Upper lobe of left lung (tissue), 4 donors: ENCODE measurements at regions not wholly inside any gene's neighbourhood (a gene's known extent, or its start where the extent isn't known, plus 50 kb on each side); places are given as distances from the start of the nearest gene placed in this dataset.

ENCODE experiments used
- CTCF ChIP-seq, 6 experiments: fragments of 450-650 bp in 4 of 6; fragments of 200-600 bp in 2 of 6; sonication (generic) in 2 of 6; IDR thresholded peaks; one replicate each; pipeline ENCODE4 v1.5.1; 2016 to 2019; ENCODE audit warnings: antibody characterized with exemption in 6 of 6
- EP300 ChIP-seq, 4 donors: sonication (generic); formaldehyde crosslinking; IDR thresholded peaks; one replicate each; pipeline ENCODE4 v1.5.1; 2017; ENCODE audit warnings: antibody characterized with exemption in 4 of 4, control low read depth in 2 of 4
- POLR2A ChIP-seq, 4 donors: fragments of 450-650 bp; IDR thresholded peaks; one replicate each; pipeline ENCODE4 v1.5.1; 2016 to 2017; ENCODE audit warnings: antibody characterized with exemption in 4 of 4, mild to moderate bottlenecking in 2 of 4
- POLR2AphosphoS5 ChIP-seq, 2 donors: sonication (generic); formaldehyde crosslinking; IDR thresholded peaks; one replicate each; pipeline ENCODE4 v1.5.1; 2017; ENCODE audit warnings: antibody characterized with exemption in 2 of 2

DNA sequence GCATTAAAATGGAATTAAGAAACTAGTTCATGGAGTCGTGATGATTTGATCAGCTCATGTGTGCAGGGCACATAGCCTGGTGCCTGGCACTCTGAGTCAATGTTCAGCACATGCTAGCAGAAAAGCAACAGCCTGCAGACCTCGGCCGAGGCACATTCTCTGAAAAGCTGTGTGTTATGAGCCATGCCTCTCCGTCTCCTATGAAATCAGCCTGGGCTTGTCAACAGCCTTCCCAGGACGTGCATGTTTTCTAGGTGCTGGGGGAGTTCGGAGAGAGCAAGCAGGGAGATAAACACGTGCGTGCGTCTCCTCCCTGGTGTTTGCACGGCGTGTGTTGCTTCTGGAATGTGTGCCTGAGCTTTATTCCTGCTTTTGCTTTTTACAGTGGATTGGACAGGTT is 207.8 kb upstream of the KCNG1 start:
- TF ChIP-seq CTCF (IDR thresholded peaks at IDR 0.05), result no peak
- no peak for TF ChIP-seq POLR2A (IDR thresholded peaks at IDR 0.05)
- TF ChIP-seq EP300 (IDR thresholded peaks at IDR 0.05), result no peak
- TF ChIP-seq POLR2AphosphoS5 (IDR thresholded peaks at IDR 0.05), result no peak
